GM19240 (cell line): ENCODE measurements at regions not wholly inside any gene's neighbourhood (a gene's known extent, or its start where the extent isn't known, plus 50 kb on each side); places are given as distances from the start of the nearest gene placed in this dataset.

Experiments
- DNase-seq: peaks from one replicate; pipeline ENCODE4 v3.0.0; 2011; ENCODE audit warnings: low spot score; ENCODE audit not compliant: insufficient read length

GRCh38 chr7:46155367-46155766, 234.3 kb upstream of the IGFBP3 start:
- DNase-seq, result no peak

- DNase-seq, result no peak
Observed at GRCh38 chr7:46153951-46154787, 233.1 kb upstream of the IGFBP3 start.

GRCh38 chr7:46153583-46153950, 232.5 kb upstream of the IGFBP3 start:
- no peak for DNase-seq

DNA sequence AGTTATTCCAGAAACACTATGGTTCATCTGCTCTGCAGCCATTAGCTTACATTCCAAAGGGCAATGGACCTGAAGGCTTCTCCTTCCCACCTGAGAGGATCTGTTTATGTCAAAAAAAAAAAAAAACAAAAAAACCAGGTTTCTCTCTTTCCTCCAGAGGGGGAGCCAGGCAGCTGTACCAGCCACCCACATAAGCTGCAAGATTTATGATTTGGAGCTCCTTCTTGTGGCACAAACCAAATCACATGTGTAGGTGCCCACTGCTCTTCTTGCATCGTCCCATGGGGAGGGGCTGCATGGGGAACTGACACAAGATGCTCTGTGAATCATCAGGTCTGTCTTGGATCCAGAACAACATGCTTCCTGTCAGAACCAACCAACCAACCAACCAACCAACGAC, 231.6 kb upstream of the IGFBP3 start:
- no peak for DNase-seq

DNA sequence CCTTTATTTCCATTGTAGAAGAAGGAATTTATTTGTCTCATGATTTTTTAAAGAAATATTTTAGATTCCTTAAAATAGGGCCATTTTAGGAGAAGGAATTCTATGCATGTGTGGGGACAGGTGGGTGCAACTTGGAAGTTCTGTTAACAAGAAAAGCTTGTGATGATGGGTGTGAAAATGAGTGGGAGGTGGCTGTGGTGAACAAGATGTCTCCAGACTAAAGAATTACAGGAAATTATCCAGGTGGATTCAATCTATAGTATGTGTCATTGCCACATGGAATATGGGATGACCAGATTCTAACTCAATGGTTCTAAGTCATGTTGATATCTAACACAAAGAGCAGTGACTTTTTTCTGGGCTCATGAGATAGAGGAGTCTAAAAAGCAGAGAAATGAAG, 229.6 kb upstream of the IGFBP3 start:
- no peak for DNase-seq

DNA sequence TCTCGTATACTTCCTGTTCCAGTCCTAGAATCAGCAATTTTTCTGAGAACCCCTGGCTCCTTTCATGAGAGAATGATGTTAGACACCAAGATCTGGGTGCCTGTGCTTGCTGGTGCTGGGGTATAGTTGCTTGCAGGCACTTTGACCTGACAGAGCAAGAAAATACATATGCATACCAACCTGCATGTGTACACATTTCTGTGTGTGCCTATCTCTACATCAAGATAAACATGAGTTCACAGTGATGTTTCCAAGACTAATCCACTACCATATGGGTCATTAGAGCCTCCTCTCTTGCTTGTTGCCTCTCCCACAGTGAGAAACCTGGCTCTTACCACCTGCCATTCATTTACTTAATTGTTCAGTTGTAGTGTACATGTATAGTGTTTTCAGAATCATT, 229.1 kb upstream of the IGFBP3 start:
- no peak for DNase-seq

GRCh38 chr7:46147871-46148270, 226.8 kb upstream of the IGFBP3 start:
- DNase-seq, result no peak

GRCh38 chr7:46146454-46147255, 225.6 kb upstream of the IGFBP3 start:
- no peak for DNase-seq

DNA sequence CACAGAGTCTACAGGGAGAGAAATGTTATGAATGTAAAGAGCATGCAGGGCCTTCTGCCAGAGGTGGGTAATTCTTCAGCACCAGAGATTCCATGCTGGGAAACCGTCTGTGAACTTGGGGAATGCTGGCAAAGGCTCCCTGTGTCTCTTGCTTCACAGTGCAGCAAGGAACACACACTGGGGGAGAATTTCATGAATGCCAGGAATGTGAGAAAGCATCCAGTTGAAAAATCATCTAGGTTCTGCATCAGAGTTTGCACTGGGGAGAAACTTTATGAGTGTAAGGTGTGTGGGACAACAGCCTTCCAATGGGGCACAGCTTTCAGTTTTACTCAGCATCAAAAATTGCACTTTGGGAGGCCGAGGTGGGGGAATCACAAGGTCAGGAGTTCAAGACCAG, 224.3 kb upstream of the IGFBP3 start:
- DNase-seq, result no peak

DNA sequence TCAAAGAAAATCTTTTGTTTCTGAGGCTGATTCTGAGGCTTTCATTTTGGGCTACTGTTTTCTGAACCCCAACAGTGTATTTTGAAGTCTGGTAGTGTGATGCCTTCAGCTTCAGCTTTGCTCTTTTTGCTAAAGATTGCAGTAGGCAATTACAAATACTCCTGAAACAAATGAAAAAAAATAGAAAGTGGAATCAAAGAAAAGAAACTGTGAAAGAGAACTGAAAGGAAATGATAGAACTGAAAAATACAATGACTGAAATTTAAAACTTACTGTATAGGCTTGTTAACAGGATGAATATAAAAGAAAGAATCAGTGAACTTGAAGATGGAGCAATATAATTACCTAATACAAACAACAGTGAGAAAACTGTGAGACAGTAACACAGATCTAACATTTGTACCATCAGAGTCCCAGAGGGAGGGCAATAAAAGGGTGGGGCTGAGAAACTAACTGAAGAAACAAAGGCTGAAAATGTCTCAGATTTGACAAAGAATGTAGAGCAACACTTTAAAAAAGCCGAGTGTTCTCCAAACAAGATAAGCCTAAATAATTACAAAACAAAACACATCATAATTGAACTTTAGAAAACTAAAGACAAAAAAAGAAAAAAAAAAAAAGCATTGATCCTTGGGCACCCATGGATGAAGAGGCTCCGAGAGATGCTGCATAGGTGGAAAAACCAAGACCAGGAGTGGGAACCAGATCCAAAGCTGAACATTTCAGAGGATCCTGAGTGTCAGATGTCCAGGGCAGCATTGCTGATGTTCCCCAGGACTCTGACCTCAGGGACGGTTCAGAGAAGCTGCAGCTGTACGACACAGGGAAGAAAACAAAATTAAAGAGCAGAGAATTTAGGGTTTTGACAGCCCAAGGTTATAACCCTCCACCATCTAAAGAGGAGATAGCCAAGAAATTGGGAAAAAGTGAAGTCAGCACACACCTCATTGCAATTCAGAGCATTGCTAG, 223.2 kb upstream of the IGFBP3 start:
- no peak for DNase-seq

- DNase-seq, result no peak
Observed at GRCh38 chr7:46143421-46143820, 222.3 kb upstream of the IGFBP3 start.

DNA sequence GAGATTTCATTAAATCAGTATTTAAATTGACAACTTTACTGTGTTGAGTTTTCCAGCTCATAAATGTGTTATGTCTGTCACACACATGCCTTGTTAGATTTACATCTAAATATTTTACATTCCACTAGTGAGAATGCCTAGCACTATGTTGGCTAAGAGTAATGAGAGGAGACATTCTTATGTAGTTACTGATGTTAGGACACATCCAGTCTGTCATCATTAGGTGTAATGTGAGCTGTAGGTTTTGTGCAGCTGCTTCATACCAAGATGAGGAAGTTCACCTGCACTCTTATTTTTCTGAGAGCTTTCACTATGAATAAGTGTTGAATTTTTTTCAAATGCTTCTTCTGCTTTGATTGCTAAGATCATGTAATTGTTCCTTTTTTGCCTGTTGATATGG, 218.0 kb upstream of the IGFBP3 start:
- no peak for DNase-seq

GRCh38 chr7:46137725-46138124, 216.7 kb upstream of the IGFBP3 start:
- DNase-seq, result no peak

- DNase-seq, result no peak
Observed at GRCh38 chr7:46135557-46135956, 214.5 kb upstream of the IGFBP3 start.

DNA sequence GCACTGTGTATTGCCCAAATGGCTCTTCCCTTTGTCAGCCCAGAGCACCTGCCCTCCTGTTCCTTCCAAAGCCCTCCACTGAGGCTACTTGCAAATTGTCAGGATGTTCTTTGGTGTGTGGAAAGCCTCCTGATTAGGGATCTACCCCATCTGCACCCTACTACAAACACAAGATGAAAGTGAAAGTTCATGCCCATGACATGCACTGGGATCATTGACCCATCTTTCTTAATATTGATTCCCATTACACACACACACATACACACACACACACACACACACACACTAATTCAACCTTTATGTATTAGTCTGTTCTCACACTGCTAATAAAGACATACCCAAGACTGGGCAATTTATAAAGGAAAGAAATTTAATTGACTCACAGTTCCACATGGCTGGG, 213.7 kb upstream of the IGFBP3 start:
- DNase-seq, result no peak

DNA sequence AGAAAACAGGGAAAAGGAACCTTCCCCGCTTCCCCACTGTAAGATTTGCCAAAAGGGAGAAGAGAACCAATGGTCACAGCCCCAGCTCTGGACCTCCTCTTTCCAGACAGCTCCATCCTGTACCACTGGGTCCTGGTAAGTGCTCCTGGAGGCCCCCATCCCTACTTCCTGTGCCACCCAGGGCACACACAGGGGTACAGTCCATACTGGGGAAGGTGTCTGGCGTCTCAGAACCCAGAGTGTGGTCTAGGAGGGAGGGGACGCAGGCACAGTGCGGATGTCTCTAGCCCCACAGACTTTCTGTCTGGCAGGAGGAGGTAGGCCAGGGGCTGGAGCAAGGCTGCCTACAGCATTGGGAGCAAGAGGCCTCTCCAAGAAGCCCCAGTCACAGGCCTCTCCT, 213.3 kb upstream of the IGFBP3 start:
- DNase-seq, result no peak

- no peak for DNase-seq
Observed at GRCh38 chr7:46133751-46134150, 212.7 kb upstream of the IGFBP3 start.

- no peak for DNase-seq
Observed at GRCh38 chr7:46133072-46133471, 212.0 kb upstream of the IGFBP3 start.

DNA sequence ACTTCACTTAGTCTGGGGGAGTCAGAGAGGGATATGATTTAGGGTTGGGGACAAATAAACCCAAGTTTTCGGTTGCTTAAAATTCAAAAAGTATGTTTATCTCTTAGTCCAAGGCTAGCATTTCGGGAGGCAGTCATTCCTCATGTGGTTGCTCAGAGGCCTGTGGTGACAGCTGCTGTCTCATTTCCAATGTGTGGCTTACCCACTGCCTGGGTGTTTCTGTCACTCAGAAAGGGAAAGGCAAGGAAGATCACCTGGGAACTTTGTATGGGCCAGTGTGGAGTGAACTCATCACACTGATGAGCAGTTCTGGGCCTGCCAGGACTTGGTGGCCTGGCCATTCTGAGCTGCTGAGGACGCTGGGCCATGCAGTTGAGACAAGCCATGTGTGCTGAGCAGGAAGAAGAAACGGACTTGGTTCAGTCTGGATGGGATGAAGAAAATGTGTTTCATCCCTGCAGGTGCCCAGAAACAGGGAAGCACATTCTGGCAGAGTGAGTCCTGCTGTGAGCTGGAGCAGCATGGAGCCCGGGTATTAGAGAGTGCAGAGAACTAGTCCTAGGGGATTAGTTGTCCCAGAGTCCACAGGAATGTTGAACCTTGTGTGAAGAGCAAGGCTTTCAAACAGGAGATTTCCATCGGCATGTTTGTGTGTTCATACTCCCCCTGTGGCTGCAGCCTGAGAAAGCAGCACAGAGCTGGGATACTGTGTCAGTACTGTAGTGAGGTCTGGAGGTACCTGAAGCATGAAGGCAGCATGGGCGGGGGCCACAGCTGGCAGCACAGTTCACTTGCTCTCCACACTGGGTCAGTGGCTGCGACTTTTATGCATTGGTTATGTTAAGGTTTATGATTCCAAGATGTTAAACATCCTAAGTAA, 211.1 kb upstream of the IGFBP3 start:
- no peak for DNase-seq

- DNase-seq, result no peak
Observed at GRCh38 chr7:46129831-46130230, 208.8 kb upstream of the IGFBP3 start.

DNA sequence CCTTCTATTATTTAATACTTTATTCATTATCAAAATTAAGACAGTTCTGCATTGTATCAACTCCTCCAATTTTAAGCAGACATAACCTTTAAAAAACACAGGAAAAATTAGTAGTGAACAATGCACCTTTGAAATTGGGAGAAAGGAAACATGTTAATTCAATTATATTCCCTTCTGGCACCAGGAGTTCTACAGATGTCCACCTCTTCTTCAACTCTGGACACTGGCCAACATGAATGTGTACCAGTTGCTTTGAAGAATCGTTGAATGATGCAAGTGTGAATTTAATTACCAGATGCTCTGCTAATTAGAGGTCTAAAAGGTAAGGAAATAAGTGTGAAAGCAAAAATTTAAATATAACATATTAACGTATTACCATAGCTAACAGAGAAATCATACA, 206.7 kb upstream of the IGFBP3 start:
- no peak for DNase-seq
